IPS-15b (cell line): ENCODE measurements at regions not wholly inside any gene's neighbourhood (a gene's known extent, or its start where the extent isn't known, plus 50 kb on each side); places are given as distances from the start of the nearest gene placed in this dataset.
"Not testable (repeated sequence)": the region's sequence is repeated elsewhere in the genome, so short reads cannot be mapped to it uniquely, and the experiment has no call there.

Experiments used
- H3K27me3 ChIP-seq: one replicate; pipeline ENCODE4 v1.6.1; 2013; ENCODE audit warnings: low read length; ENCODE audit not compliant: control insufficient read depth, insufficient read depth
- H3K36me3 ChIP-seq: one replicate; pipeline ENCODE4 v1.6.1; 2013; ENCODE audit warnings: low read length; ENCODE audit not compliant: control insufficient read depth, insufficient read depth
- H3K4me1 ChIP-seq: one replicate; pipeline ENCODE4 v1.6.1; 2013; ENCODE audit warnings: mild to moderate bottlenecking, low read length; ENCODE audit not compliant: control insufficient read depth, insufficient read depth
- H3K4me3 ChIP-seq: one replicate; pipeline ENCODE4 v1.5.1; 2013; ENCODE audit warnings: low read depth, low read length
- H3K9ac ChIP-seq: one replicate; pipeline ENCODE4 v1.6.1; 2013; ENCODE audit warnings: low read depth, mild to moderate bottlenecking, low read length
- H3K9me3 ChIP-seq: one replicate; pipeline ENCODE4 v1.6.1; 2013; ENCODE audit warnings: mild to moderate bottlenecking, low read length; ENCODE audit not compliant: control insufficient read depth, insufficient read depth

DNA sequence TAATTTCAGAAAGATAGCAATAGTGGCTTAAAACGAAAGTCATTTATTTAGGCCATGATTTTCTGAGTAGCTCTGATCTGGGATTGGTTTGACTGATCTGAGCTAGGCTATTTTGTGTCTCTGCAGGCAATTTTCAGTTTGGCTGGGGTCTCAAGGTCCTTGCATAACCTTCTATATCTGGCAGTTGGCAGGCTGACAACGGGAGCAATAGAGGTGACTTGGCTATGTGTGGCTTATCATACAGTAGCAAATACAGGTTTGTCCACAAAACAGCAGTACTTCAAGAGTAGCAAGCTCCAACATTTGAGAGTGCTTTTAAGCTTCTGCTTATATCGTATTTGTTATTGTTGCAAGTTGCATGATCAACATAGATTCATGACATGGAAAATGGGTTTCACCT lies 1167.3 kb upstream of the CELF2 start:
- Histone ChIP-seq H3K9me3 (no peaks in the 10 kb centered on the region), H3K4me1 (no peaks in the 10 kb centered on the region)

DNA sequence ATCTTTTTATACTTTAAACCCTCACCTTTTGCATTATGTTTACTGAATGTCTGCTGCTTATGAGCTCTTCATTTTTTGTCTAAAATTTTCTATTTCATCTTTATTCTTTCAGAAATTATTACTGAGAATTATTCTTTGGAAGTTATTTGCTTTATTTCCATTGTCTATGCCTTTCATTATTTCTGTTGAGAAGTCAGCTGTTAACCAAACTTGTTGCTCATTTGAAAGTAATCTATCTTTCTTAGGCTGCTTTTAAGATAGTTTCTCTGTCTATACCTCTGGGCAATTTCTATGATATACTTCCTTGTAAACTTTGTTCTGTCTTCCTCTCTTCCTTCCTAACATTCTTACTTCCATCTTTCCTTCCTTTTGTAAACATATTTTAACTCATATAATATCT lies 1165.9 kb upstream of the CELF2 start:
- Histone ChIP-seq H3K36me3 (no peaks in the 10 kb centered on the region), H3K4me1 (no peaks in the 10 kb centered on the region), H3K4me3 (no peak overlapping the region), H3K9me3 (no peaks in the 10 kb centered on the region), H3K27me3 (no peaks in the 10 kb centered on the region), H3K9ac (no peak overlapping the region)

More for the DNA sequence above, 1167.3 kb upstream of the CELF2 start:
- no peak overlapping the region for H3K4me3 ChIP-seq
- no peaks in the 10 kb centered on the region for H3K36me3 ChIP-seq
- no peak overlapping the region for H3K9ac ChIP-seq
- H3K27me3 ChIP-seq, result no peaks in the 10 kb centered on the region

GRCh38 chr10:9853405-9854355 lies 1164.0 kb upstream of the CELF2 start:
- no peaks in the 10 kb centered on the region for H3K27me3 ChIP-seq
- H3K4me1 ChIP-seq, result no peaks in the 10 kb centered on the region
- no peak overlapping the region for H3K9ac ChIP-seq
- no peaks in the 10 kb centered on the region for H3K36me3 ChIP-seq
- H3K9me3 ChIP-seq, result no peaks in the 10 kb centered on the region
- no peak overlapping the region for H3K4me3 ChIP-seq

- not testable (repeated sequence) for H3K4me3 ChIP-seq, H3K36me3 ChIP-seq, H3K9me3 ChIP-seq, H3K4me1 ChIP-seq, H3K27me3 ChIP-seq, H3K9ac ChIP-seq
Measured at GRCh38 chr10:9855451-9855850, 1162.2 kb upstream of the CELF2 start.

DNA sequence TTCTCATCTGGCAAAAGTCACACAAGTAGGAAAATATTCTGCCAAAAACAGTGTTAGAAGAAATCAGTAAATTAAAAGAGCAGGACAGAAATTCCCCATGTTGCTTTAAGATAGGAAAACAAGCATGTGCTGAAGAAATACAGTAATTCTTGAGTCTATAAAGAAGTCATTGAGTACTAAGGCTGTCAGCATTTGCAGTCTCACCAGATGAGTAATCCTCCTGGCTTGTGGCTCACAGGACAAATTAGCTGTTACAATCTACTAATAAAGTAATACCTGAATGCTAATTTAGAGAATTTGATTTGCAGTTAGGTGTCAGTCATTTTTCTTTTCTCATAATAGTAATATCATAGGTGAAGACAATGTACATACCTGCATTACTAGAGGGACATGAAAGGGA lies 1158.9 kb upstream of the CELF2 start:
- H3K27me3 ChIP-seq, result no peaks in the 10 kb centered on the region

GRCh38 chr10:9860045-9860444 lies 1157.6 kb upstream of the CELF2 start:
- no peak overlapping the region for H3K9ac ChIP-seq
- no peaks in the 10 kb centered on the region for H3K9me3 ChIP-seq
- no peaks in the 10 kb centered on the region for H3K27me3 ChIP-seq
- no peaks in the 10 kb centered on the region for H3K36me3 ChIP-seq
- no peaks in the 10 kb centered on the region for H3K4me1 ChIP-seq
- no peak overlapping the region for H3K4me3 ChIP-seq

More for the DNA sequence above, 1158.9 kb upstream of the CELF2 start:
- Histone ChIP-seq H3K9ac (no peak overlapping the region), H3K9me3 (no peaks in the 10 kb centered on the region), H3K36me3 (no peaks in the 10 kb centered on the region), H3K4me1 (no peaks in the 10 kb centered on the region), H3K4me3 (no peak overlapping the region)

GRCh38 chr10:9863559-9864121 lies 1154.0 kb upstream of the CELF2 start:
- Histone ChIP-seq H3K27me3 (no peaks in the 10 kb centered on the region), H3K4me3 (no peak overlapping the region), H3K9me3 (no peaks in the 10 kb centered on the region), H3K9ac (no peak overlapping the region), H3K4me1 (no peaks in the 10 kb centered on the region), H3K36me3 (no peaks in the 10 kb centered on the region)

DNA sequence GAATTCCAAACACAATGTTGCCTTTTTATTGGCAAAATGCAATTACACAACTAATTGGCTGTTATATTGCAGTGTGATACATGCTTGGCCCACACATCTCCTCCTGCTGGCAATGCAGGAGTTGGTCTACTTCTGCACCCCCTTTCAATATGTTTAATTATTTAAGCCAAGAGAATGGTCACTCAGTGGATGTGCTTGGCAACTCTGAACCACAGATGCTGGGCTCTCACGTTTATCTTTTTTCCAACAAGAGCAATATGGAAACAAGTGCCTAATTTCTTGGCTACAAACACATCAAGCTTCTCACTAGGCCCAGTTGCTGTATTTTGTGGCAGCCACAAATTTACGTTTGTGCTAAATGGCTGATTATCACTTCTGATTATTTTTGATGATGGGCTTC lies 1149.2 kb upstream of the CELF2 start:
- H3K4me3 ChIP-seq, result no peak overlapping the region
- no peaks in the 10 kb centered on the region for H3K9me3 ChIP-seq

GRCh38 chr10:9869205-9869604 lies 1148.5 kb upstream of the CELF2 start:
- Histone ChIP-seq H3K9me3 (no peaks in the 10 kb centered on the region), H3K27me3 (no peaks in the 10 kb centered on the region), H3K36me3 (no peaks in the 10 kb centered on the region), H3K4me3 (no peak overlapping the region), H3K9ac (no peak overlapping the region), H3K4me1 (no peaks in the 10 kb centered on the region)

More for the DNA sequence above, 1149.2 kb upstream of the CELF2 start:
- Histone ChIP-seq H3K36me3 (no peaks in the 10 kb centered on the region), H3K4me1 (no peaks in the 10 kb centered on the region), H3K9ac (no peak overlapping the region), H3K27me3 (no peaks in the 10 kb centered on the region)

GRCh38 chr10:9869606-9870176 lies 1148.0 kb upstream of the CELF2 start:
- Histone ChIP-seq H3K9me3 (no peaks in the 10 kb centered on the region), H3K4me1 (no peaks in the 10 kb centered on the region), H3K9ac (no peak overlapping the region), H3K36me3 (no peaks in the 10 kb centered on the region), H3K27me3 (no peaks in the 10 kb centered on the region), H3K4me3 (no peak overlapping the region)

DNA sequence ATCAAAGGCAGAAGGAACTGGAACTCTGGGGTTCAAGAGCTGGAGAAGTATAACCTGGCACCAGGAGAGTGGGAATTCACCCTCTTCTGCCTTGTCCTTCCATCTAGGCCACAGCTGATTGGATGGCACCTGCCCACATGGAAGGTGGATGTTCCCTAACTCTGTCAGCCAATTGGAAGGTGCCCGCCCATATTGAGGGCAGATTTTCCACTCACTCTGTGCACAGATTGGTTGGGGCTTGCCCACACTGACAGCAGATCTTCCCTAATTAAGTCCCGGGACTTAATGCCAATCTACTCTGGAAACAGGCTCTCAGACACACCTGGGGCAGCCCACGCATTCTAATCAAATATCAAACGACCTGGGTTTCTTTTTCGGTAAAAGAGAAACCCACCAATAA lies 1142.3 kb upstream of the CELF2 start:
- no peaks in the 10 kb centered on the region for H3K9me3 ChIP-seq

DNA sequence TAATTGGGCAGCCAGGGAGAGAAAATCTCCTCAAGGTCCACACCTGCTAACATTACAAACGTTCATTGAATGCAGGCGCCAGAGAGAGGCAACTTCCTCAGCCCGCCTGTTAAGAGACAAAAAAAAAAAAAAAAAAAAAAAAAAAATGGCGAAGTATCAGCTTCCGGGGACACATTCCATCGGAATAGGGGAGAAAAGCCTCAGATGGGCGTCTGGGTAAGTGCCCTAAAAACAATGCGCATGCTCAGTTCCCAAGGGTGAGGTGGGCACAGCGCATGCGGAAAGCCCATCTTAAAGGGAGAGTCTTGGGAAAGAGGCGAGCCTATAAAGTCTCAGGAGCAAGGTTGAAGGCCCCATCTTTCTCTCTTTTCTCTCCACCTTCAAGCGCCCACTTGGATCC lies 1139.7 kb upstream of the CELF2 start:
- no peak overlapping the region for H3K9ac ChIP-seq
- H3K9me3 ChIP-seq, result no peaks in the 10 kb centered on the region
- H3K27me3 ChIP-seq, result no peaks in the 10 kb centered on the region
- H3K4me1 ChIP-seq, result no peaks in the 10 kb centered on the region
- H3K36me3 ChIP-seq, result no peaks in the 10 kb centered on the region
- H3K4me3 ChIP-seq, result no peak overlapping the region

More for the DNA sequence above, 1142.3 kb upstream of the CELF2 start:
- H3K9ac ChIP-seq, result no peak overlapping the region
- no peaks in the 10 kb centered on the region for H3K4me1 ChIP-seq
- no peaks in the 10 kb centered on the region for H3K27me3 ChIP-seq
- no peaks in the 10 kb centered on the region for H3K36me3 ChIP-seq
- H3K4me3 ChIP-seq, result no peak overlapping the region
